ENCODE measurements at regions not wholly inside any gene's neighbourhood (a gene's known extent, or its start where the extent isn't known, plus 50 kb on each side); places are given as distances from the start of the nearest gene placed in this dataset.
"Not testable (repeated sequence)": the region's sequence is repeated elsewhere in the genome, so short reads cannot be mapped to it uniquely, and the experiment has no call there.

DNA sequence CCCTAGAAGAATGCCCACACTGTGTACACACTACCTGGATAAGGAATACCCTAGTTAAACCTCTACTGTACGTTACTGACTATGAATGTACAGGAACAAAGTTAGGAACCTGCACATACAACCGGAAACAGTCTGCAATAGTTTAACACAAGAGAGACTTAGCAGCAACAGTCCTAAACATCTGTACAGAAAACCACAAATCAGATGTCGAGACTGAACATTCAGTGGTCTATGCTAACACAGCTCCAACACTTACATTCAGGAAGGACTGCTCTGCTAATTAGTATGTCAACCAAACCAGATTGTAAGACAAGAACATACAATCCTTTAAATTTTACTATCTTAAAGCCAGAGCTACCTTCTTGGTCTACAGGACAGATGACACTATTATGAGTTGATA, 104.9 kb downstream of the ZNF429 start:
- ChIA-PET POLR2A (ENCODE audit: low non-redundant PET) (no interaction called here), CTCF (interaction anchor here (0.6 kb wide), 1 partner anchor 301 kb away, joined by 3 read pairs; no protein-coding TSS in a partner anchor)
- H3K27ac ChIP-seq, result no peak overlapping the region
- TF ChIP-seq, protein P1, sequence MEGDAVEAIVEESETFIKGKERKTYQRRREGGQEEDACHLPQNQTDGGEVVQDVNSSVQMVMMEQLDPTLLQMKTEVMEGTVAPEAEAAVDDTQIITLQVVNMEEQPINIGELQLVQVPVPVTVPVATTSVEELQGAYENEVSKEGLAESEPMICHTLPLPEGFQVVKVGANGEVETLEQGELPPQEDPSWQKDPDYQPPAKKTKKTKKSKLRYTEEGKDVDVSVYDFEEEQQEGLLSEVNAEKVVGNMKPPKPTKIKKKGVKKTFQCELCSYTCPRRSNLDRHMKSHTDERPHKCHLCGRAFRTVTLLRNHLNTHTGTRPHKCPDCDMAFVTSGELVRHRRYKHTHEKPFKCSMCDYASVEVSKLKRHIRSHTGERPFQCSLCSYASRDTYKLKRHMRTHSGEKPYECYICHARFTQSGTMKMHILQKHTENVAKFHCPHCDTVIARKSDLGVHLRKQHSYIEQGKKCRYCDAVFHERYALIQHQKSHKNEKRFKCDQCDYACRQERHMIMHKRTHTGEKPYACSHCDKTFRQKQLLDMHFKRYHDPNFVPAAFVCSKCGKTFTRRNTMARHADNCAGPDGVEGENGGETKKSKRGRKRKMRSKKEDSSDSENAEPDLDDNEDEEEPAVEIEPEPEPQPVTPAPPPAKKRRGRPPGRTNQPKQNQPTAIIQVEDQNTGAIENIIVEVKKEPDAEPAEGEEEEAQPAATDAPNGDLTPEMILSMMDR (conservative IDR thresholded peaks at IDR 0.05; ENCODE audit: low read depth), result no peak
- DNase-seq (ENCODE audit: low spot score), result no peak

DNA sequence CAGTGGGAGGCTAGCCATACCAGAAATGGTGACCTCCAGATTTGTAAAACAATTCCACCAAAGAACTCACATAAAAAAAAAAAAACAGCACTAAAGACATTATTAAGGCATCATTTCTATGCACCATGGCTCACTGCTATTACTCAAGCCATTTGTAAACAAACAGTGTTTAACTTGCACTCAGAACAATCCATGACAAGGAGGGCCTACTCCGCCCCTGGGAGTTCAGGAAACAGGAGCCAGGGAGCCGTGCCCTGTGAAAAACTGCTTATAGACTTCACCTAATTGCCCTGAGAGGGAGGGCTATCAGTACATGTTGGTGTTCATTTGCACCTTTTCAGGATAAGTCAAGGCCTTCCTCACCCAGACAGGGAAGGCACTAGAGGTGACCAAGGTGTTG, 103.2 kb downstream of the ZNF429 start:
- H3K27ac ChIP-seq, result no peak overlapping the region
- ChIA-PET POLR2A (ENCODE audit: low non-redundant PET) (no interaction called here), CTCF (no interaction called here)
- DNase-seq (ENCODE audit: low spot score), result no peak
- TF ChIP-seq, protein P1 (conservative IDR thresholded peaks at IDR 0.05; ENCODE audit: low read depth), result no peak

DNA sequence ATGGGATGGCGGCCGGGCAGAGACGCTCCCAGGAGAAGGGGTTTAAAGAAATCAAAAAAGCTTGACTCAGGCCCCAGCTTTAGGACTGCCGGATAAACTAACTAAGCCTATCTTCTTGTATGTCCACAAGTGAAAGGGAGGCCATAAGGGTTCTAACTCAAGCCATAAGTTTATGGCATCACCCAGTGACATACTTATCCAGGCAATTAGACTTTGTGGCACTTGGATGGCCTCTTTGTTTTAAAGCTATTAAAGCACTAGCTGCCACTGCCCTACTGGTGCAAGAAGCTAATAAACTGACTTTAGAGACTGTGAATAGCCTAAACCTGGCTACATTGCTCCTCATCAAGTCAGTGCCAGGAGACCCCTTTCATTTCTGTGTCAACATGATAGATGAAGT, 102.0 kb downstream of the ZNF429 start:
- TF ChIP-seq, protein P1 (conservative IDR thresholded peaks at IDR 0.05; ENCODE audit: low read depth), result no peak
- CTCF ChIA-PET, result interaction anchor here (0.6 kb wide), 1 partner anchor 842 kb away, joined by 5 read pairs; no protein-coding TSS in a partner anchor

DNA sequence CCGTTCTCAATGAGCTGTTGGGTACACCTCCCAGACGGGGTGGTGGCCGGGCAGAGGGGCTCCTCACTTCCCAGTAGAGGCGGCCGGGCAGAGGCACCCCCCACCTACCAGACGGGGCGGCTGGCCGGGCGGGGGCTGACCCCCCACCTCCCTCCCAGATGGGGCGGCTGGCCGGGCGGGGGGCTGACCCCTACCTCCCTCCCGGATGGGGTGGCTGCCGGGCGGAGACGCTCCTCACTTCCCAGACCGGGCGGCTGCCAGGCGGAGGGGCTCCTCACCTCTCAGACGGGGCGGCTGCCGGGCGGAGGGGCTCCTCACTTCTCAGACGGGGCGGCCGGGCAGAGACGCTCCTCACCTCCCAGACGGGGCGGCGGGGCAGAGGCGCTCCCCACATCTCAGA, 101.6 kb downstream of the ZNF429 start:
- DNase-seq (ENCODE audit: low spot score); POLR2A ChIA-PET (ENCODE audit: low non-redundant PET); CTCF ChIA-PET; H3K27ac ChIP-seq: not testable (repeated sequence)

More for the DNA sequence above, 102.0 kb downstream of the ZNF429 start:
- POLR2A ChIA-PET (ENCODE audit: low non-redundant PET), result no interaction called here
- no peak for DNase-seq (ENCODE audit: low spot score)
- no peak overlapping the region for H3K27ac ChIP-seq

DNA sequence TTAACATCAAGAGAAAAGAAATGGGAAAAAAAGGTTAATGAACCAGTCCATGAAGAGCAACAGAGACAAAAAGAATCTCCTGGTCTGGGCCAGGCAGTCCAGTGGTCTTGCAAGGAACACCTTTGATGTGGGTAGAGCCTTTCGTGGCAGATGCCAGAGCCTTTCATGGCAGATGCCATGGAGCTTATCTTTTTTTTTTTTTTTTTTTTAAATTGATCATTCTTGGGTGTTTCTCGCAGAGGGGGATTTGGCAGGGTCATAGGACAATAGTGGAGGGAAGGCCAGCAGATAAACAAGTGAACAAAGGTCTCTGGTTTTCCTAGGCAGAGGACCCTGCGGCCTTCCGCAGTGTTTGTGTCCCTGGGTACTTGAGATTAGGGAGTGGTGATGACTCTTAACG, 100.9 kb downstream of the ZNF429 start:
- CTCF ChIA-PET, result not testable (repeated sequence)

DNA sequence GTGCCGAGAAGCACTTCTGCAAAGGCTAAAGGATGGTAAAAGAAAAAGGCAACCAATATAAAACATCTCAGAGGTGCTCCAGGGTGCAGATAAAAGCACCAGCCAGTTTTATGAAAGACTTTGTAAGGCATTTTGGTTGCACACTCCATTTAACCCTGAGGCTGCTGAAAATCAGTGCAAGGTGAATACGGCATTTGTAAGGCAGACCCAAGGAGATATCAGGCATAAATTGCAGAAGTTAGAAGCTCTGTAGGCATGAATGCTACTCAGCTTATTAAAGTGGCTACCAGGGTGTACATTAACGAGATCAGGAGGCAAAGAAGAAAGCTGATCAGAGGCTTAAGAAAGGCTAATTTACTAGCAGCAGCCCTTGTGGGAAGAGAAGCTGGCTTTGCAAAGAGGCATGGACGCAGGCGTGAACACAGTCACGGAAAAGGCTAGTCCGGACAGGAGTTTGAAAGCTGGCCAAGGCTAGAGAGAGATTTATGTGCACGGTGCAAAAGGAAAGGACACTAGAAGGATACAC, 99.6 kb downstream of the ZNF429 start:
- POLR2A ChIA-PET (ENCODE audit: low non-redundant PET), result no interaction called here
- DNase-seq (ENCODE audit: low spot score), result peak; percentile 30

More for the DNA sequence above, 100.9 kb downstream of the ZNF429 start:
- H3K27ac ChIP-seq; POLR2A ChIA-PET (ENCODE audit: low non-redundant PET); DNase-seq (ENCODE audit: low spot score): not testable (repeated sequence)

More for the DNA sequence above, 99.6 kb downstream of the ZNF429 start:
- CTCF ChIA-PET, result no interaction called here
- H3K27ac ChIP-seq, result peak overlapping the region; percentile 43; the same call in 1 of the 2 replicates
- TF ChIP-seq, protein P1 (conservative IDR thresholded peaks at IDR 0.05; ENCODE audit: low read depth), result no peak

Data from RWPE1 (cell line).